ENCODE measurements at regions not wholly inside any gene's neighbourhood (a gene's known extent, or its start where the extent isn't known, plus 50 kb on each side); places are given as distances from the start of the nearest gene placed in this dataset.
A peak's percentile ranks its signal among the peaks of the same experiment; 100 is the strongest.
"Not testable (repeated sequence)": the region's sequence is repeated elsewhere in the genome, so short reads cannot be mapped to it uniquely, and the experiment has no call there.

DNA sequence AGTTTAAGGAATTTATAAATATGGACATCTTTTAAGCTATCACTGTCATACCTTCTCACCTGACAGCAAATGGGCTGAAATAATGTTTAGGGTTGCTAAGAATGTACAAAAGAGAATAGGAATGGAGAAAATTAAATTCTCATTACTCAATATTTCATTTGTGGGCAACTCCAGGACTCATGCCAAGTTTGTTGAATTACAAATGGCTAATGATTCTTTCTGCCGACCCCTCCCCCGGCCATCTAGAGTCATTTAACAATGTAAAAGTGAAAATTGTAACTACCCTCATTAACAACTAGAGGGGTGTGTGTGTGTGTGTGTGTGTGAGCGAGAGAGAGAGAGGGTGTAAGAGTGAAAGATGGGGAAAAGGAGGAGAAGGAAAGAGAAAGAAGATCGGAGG is 708.5 kb upstream of the FAM98A start:
- no peak for DNase-seq

DNA sequence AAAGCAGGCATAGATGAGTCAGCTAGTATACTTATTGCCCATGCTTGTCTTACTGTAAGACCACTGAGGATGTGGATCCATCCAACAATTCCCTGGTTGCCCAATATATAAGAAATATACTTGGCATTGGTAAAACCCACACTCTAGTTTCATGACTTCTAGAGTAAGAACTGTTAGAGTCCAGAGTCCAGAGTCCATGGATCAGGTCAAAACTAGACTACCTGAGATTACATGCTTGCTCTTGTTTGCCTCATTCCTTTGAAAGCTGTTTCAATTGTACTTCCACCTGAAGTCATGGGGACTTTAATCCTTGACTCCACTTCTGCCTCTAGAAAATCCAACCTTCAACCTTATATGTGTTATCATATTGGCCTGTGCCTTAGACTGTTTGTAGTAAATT is 707.6 kb upstream of the FAM98A start:
- DNase-seq, result no peak

DNA sequence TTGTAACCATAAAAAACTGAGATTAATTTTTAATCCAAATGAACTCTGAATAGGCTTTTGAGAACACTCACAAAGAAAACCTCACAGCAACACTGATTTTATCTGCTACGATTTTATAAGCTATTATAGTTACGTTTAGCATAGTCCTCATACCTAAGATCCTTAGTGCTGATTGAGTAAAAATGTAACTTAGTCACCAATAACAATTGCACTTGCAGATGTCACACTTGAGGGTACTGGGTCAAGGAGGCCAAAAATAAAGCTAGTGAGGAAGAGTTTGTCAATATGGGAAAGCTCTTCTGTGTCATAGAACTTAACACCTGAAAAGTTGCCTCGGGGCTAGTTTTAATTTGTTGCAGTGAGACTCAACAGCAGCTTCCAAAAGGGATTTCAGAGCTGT is 706.5 kb upstream of the FAM98A start:
- no peak for DNase-seq

DNA sequence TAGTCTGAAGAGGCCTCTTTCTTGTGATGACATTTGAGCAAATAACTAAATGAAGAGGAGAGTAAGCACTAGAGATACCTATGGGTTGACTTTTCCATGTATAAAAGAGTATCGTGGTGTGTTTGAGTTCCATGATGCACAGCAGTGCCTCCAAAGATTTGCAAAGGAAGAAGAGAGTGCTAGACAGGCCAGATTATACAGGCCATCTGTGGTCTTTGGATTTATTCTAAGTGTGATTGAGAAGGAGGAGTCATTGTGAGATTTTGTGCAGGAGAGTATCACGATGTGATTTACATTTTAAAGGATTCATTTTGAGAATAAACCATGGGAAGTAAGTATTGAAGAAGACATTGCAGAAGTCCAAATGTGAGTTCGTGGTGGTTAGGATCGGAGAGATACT is 695.9 kb upstream of the FAM98A start:
- no peak for DNase-seq

DNA sequence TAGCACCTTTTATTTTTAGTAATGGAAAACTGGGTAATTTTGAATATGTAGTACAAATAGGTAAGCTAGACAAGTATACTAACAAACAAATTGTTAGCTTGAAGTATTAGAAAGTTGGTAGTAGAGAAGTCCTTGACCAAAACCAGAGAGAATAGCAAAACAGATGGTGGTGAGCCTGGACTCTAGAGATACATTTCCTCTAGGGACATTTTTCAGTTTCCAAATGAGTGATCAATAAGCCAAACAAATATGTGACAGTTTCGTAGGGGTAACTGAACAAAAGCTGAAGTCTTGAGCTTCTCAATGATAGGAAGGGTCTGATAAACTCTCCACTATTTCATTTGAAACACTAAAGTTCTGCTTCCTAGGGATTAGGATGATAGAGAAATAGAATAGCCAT is 692.0 kb upstream of the FAM98A start:
- DNase-seq, result no peak

DNA sequence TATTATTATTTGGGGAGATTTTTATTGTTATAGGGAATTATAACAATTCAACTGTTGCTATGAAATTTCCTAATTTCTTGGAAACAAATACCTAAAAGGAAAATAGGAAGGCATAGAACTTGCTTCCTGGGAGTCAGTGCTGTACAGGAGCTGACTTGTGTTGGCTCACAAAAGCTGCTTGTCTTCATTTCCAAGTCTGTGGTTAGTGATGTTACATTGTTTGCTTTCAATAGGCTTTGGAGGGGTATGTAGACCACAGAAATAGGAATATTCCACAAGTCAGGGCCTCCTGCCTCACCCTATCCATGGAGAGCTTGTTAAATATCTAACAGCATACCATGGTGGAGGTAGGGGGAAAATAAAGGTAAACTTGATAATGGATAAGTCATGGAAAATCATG is 688.9 kb upstream of the FAM98A start:
- no peak for DNase-seq

DNA sequence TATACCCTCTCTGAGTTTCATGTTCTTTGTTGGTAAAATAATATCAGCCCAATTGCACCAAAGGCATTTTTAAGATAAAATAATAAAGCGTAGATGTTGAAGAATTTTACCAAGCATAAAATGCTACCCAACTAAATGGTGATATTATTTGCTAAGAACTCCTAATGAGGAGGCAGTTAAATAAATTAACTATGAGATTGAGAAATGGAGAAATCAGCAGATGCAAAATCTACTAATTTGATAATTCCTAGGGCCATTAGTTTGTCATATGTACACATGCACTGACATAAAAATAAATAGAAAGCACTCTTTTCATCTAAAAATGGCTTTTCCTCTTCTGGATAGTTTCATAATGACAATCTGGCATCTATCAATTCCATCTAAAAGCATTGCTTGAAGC is 681.5 kb upstream of the FAM98A start:
- no peak for DNase-seq

DNA sequence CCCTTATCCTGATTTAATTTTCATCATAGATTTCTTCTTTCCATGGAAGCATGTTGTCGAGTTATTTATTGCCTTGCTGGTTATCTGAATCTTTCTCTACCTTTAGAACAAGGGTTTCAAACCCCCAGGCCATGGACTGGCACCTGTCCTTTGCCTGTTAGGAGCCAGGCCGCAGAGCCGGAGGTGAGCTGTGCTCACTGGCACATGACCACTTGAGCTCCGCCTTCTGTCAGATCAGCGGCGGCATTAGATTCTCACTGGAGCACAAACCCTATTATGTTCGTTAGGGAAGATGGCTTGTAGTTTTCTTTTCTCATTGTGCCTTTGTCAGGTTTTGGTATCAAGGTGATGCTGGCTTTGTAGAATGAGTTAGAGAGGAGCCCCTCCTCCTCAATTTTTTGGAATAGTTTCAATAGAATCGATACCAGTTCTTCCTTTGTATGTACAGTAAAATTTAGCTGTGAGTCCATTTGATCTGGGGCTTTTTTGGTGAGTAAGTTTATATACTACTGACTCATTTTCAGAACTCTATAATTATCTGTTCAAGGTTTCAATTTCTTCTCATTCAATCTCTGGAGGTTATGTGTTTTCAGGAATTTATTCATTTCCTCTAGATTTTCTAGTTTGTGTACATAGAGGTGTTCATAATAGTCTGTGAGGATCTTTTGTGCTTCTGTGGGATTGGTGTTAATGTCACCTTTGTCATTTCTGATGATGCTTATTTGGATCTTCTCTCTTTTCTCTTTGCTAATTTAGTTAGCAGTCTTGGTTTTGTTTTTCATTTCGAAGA is 668.0 kb upstream of the FAM98A start:
- DNase-seq, result no peak

DNA sequence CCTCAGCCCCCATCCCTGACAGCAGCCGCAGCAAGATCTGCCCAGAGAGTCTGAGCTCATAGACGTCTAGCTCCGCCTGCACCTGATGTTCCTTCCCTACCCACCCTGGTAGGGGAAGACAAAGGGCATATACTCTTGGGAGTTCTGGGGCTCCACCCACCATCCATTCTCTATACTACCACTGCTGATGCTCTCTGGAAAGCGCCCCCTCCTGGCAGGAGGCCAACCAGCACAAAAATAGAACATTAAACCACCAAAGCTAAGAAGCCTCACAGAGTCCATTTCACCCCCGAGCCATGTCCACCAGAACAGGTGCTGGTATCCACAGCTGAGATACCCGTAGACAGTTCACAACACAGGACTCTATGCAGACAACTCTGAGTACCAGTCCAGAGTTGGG is 662.6 kb upstream of the FAM98A start:
- DNase-seq, result no peak

DNA sequence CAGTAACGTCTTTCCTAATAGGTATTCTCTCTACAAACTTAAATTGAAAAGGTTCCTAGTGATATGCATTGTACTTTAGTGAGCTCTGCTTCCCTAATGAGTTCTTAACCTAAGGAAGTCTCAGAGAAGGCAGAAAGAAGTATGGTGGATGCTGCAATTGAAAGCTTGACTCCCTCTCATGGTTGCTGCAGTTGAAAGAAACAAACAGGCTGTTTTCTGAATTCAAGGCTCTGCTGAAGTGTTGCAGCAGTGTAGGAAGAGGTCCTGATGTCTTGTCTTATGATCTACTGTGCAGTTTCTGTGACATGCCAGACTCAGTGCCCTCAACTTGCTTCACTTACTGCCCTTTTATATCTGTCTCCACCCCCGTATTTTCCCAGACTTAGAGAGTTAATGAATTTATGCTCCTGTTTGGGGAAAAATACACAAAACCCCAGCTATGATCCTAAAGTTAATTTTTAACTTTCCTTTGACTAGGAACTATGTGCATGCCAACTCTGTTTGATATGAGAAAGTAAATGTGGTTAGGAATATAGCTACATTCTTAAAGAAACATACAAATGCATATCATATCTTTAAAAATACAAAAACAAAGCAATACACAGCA is 655.3 kb upstream of the FAM98A start:
- no peak for DNase-seq

DNA sequence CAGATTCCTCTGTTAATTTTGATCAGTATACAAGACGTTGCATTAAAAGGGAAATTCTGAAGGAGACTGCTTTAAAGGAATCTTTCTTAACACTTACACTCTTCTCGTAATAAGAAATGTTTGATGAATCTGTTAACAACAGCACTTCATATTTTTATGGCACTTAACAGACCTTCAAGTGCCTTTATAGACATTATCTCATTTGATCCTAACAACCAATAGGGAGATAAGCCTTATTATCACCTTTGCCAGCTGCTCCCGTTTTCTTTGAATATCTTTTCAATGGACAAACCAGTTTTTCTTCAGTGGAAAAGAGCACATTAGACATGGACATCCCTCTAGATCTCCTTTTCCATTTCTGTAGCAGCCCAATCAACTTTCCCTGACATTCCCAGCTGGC is 653.0 kb upstream of the FAM98A start:
- DNase-seq, result no peak

DNA sequence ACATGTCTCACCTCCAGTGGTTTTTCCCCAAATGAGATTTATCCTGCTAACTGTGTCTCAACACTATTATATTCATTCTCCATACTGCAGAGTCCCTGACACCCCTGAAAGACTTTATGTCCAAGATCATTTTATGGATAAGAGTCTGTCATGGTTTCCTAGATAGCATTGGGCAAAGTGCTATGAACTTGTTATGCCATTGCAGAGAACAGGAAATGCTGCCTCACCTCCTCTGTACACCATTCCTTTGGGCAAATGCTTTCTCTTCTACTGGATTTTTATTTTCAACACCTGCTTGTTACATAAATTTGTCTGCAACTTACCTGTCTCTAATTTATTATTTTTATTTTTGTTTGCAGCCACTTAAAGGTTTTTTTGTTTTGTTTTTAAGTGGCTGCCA is 652.5 kb upstream of the FAM98A start:
- DNase-seq, result no peak

DNA sequence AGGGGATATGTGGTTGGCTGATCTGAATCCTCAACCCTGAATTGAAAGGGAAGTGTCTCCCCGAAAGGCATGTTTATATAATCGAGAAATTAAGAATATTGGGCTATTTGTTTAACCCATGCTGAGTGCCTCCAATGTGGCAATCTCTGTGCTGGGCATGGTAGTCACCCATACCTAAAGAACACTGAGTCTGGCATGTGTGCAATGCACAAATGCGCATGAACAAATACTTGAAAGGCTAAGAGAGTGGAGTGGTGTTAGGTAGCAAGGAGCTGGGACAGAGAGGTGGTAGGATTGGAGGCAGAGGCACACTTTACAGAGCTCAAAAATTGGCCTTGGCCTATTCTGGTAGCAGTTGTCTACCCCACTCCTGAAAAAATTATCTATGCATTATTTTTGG is 645.1 kb upstream of the FAM98A start:
- DNase-seq, result no peak

DNA sequence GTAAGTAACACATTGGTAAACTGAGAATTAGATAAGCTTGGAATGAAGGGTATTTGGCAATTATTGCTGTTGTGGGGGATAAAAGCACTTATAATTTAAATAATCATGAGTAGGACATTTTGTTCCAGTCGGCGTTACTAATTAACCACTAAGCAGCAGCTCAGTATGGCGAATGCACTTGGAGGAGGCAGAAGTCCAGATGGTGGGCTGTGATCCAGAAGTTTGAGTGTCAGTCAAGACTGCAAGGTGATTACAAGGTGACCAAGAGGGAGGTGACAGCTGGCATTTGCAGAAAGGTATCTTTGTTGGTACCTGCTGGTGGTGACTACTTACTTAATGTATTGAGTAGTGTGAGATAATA is 643.6 kb upstream of the FAM98A start:
- DNase-seq, result peak in 2 of 3 donors; percentile 3 to 10

DNA sequence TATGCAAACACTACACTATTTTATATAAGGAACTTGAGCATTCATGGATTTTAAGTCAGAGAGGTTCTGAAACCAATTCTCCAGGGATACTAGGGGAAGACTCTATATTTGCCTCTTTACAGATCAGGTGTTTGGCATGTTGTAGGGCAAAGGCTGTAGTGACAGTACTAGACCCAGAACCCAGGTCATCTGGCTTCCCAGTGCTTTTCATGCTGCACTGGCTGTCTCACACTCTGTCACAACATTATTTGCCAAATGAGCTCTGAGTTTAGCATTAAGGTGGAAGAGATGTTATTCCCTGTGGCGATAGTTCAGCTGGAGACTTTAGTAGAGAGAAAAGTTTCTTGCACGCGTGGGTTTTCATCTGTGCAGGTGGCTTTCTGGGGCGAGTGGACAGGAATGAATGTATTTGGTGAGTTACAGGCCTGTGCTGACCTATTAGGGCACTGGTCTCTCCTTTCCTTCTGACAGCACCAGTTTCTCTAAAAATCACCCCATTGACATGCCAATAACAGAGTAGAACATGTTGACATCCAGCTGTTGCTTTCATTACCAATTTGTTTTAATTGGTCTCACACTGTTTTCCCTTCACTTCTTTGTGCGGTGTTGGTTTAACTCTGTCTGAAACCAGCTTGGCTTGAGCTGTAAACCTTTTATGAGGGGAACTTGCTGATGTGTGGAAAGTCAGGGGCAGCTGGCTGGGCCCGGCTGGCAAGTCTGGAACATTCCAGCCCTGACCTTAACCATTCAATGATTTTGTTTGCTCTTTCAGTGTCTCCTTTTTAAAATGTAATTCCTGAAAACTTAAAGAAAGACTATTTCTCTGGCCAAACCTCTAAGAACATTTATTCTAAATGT is 643.0 kb upstream of the FAM98A start:
- peak in 1 of 3 donors; percentile 13 for DNase-seq

DNA sequence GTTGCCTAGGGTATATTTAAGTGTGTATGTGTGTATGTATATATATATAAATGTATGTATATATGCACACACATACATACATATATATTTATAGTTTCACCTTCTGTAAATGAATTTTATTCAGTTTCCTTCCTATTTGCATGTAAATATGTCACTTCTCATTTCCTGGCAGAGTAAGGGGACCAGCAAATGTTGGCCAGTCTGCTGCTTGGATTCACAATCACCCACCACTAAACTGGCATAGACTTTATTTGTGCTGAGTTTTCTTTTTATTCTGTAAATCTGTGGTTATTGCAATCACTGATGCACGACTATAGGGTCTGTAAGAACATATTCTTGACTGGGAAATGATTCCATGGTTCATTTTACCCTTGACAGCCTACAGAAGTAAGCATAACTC is 640.4 kb upstream of the FAM98A start:
- no peak for DNase-seq

DNA sequence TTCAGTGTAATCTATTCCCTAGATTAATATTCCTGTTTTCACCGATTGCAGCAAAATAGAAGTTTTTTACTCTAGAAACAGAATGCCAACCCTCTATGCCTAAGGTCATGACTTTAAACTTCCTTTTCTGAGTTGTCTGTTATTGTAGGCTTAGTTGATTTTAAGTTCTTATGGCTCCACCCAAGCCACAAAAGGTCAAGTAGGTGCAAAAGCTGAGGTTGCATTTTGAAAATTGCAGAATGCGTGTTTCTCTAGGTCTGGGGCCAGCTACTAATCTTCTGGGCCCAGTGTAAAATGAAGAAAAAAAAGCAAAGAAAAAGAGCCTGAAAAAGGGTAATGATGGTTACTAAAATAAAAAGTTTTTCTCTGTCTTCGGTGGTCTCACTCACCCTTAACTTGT is 635.7 kb upstream of the FAM98A start:
- DNase-seq, result no peak

DNA sequence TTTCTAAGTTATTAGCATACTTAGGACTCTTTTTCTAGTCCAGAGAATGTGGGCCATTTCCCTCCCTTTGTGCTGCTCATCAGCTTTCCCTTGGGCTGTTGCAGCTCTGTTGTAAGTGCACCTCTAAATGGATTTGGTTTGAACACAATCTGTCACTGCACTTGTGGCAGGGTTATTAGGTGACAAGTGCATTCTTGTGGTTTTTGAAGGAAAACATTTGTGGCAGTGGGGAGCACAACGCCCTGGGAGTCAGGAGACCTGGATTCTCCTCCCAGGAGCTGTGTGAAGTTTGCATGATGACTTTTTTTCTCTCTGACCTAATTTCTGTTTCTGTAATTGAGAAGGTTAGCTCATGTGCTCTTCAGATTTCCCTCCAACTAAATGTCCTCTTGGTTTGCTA is 630.9 kb upstream of the FAM98A start:
- no peak for DNase-seq

DNA sequence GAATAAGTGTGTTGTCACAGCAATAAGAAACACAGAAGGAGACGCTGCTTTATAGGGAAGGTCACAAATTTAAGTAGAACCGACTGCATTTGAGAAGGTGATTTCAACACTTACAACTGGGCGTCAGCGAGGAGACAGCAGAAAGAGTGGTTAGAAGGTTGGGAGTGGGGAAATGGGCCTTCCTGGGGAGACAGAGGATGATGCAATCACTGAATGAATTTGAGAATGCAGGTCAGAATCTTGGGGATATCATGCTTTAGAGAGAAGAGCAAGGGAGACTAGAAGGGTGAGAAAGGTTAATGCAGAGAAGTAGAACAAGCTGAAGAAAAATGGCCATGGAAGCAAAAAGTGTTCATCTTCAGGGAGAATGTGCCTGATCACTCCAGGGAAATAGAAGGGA is 616.1 kb upstream of the FAM98A start:
- no peak for DNase-seq

DNA sequence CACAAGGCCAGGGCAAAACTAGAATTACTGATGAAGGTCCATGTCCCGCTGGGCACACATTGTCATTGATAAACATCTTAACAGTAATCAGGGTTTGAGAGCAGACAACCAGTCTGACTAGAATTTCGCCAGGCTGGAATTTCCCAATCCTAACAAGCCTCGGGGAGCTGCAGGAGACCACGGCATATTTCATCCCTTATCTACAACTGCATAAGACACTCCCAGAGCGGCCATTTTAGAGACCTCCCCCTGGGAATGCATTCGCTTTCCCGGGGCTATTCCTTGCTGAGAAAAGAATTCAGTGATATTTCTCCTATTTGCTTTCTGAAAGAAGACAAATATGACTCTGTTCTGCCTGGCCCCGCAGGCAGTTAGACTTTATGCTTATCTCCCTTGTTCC is 611.3 kb upstream of the FAM98A start:
- not testable (repeated sequence) for DNase-seq

DNA sequence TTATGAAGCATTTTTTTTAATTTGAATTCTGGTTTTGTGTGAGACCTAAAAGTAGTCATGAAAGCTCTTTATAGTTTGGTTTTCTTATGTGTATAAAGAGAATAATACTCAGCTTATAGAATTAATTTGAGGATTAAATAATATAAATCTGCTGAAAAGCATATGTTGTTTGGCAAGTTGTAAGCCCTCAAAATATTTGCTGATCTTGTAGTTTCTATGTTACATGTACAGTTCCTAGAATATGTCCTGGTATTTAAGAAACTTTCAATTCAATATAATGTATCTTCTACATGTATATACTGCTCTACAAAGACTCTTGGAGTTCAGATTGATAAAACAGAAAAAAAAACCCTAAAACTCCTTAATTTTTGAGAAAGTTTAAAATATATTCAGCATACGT is 605.5 kb upstream of the FAM98A start:
- DNase-seq, result no peak

DNA sequence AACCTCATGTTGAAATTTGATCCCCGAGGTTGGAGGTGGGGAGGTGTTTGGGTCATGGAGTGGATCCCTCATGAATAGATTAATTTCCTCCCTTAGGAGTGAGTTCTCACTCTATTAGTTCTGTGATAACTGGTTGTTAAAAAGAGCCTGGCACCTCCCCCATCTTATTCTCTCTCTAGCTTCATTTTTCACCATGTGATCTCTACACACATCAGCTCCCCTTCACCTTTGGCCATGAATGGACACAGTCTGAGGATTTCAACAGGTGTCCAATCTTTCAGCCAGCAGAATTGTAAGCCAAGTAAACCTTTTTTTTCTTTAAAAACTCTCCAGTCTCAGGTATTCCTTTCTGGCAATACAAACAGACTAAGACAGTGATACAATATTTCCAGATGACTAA is 602.0 kb upstream of the FAM98A start:
- no peak for DNase-seq

DNA sequence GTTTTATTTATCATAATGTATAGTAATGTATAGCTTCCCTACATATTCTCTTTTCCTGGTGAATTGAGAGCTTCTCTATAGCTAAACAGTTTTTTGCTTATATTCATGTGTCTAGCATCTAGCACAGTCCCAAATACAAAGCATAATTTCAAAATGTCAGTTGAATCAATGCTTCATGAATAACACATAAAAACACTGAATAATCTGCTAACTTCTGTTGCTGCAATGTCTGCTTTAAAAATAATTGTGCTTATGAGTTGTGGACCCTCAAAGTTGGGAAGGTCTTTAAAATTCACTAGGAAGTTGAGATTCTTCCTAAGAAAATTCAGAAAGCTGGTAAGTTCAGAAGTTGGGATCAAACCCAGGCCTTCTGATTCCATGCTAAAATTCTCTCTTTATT is 600.9 kb upstream of the FAM98A start:
- no peak for DNase-seq

All from muscle of back (tissue), 3 donors.